Esophagus muscularis mucosa (tissue), 4 donors: ENCODE measurements at regions not wholly inside any gene's neighbourhood (a gene's known extent, or its start where the extent isn't known, plus 50 kb on each side); places are given as distances from the start of the nearest gene placed in this dataset.

Experiments
- CTCF ChIP-seq, 3 experiments: fragments of 200-600 bp in 2 of 3; fragments of 450-650 bp in 1 of 3; sonication (generic) in 2 of 3; IDR thresholded peaks; one replicate each; pipeline ENCODE4 v1.5.1; 2017 to 2019; ENCODE audit warnings: antibody characterized with exemption in 3 of 3, mild to moderate bottlenecking in 2 of 3, moderate library complexity in 1 of 3
- EP300 ChIP-seq: sonication (generic); formaldehyde crosslinking; IDR thresholded peaks from one replicate; pipeline ENCODE4 v1.6.1; 2017; ENCODE audit warnings: antibody characterized with exemption
- POLR2A ChIP-seq: fragments of 450-650 bp; IDR thresholded peaks from one replicate; pipeline ENCODE4 v1.6.1; 2017; ENCODE audit warnings: antibody characterized with exemption, moderate library complexity, mild to moderate bottlenecking, low read depth
- POLR2AphosphoS5 ChIP-seq, 2 donors: sonication (generic); formaldehyde crosslinking; IDR thresholded peaks; one replicate each; pipeline ENCODE4 v1.6.1; 2017; ENCODE audit warnings: antibody characterized with exemption in 2 of 2

- TF ChIP-seq POLR2A: no peak
- TF ChIP-seq CTCF (IDR thresholded peaks at IDR 0.05): no peak
- TF ChIP-seq EP300: no peak
- TF ChIP-seq POLR2AphosphoS5 (IDR thresholded peaks at IDR 0.05): no peak
Observed at GRCh38 chr1:8193840-8194406, 124.0 kb upstream of the SLC45A1 start.
